ENCODE measurements at regions not wholly inside any gene's neighbourhood (a gene's known extent, or its start where the extent isn't known, plus 50 kb on each side); places are given as distances from the start of the nearest gene placed in this dataset.

DNA sequence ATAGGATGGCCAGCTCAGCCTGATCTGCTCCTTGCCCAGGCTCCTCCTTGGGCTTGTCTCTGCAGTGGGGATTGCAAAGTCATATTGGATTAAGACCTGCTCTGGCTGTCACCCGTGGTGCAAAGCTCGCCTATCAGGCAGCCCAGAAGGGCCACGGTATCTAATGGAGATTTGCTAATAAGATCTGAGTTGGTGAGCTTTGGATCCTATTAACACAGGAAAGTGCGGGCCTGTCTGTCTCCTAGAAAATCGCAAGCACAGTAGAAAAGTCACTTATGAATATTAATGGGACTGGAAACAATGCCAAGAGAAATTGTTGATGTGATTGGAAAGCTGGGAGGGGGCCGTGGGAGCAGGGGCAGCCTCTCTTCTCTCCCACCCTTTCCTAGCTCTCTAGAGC is 72.8 kb downstream of the CHST1 start:
- no peaks in the 10 kb centered on the region for H3K79me1 ChIP-seq (ENCODE audit: low read depth in 1 of 2, low read length in 2 of 2)
- H3K27me3 ChIP-seq (ENCODE audit: control insufficient read depth, insufficient read depth, low read length) = peaks cover 2% of the 10 kb centered on the region
- WGBS, 2 experiments (ENCODE audit: extremely low coverage in 2 of 2, insufficient read length in 1 of 2) = no CpG with 5 or more reads among the region's 6 CpGs
- no peak for TF ChIP-seq SMC3 (IDR thresholded peaks at IDR 0.05; ENCODE audit: low read depth, low read length)
- TF ChIP-seq RFX5 (IDR thresholded peaks at IDR 0.05; ENCODE audit: low read depth, low read length) = no peak
- TF ChIP-seq MAZ (IDR thresholded peaks at IDR 0.05; ENCODE audit: borderline replicate concordance, low read depth, low read length) = no peak
- no peak for TF ChIP-seq RAD21 (IDR thresholded peaks at IDR 0.05; ENCODE audit: low read length)
- no peak for TF ChIP-seq MAFK (IDR thresholded peaks at IDR 0.05; ENCODE audit: low read depth, low read length)
- no peak for TF ChIP-seq POLR2A (IDR thresholded peaks at IDR 0.05; ENCODE audit: low read depth, low read length)
- TF ChIP-seq CEBPB (IDR thresholded peaks at IDR 0.05; ENCODE audit: low read depth, low read length) = no peak
- TF ChIP-seq, protein P1, sequence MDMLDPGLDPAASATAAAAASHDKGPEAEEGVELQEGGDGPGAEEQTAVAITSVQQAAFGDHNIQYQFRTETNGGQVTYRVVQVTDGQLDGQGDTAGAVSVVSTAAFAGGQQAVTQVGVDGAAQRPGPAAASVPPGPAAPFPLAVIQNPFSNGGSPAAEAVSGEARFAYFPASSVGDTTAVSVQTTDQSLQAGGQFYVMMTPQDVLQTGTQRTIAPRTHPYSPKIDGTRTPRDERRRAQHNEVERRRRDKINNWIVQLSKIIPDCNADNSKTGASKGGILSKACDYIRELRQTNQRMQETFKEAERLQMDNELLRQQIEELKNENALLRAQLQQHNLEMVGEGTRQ (IDR thresholded peaks at IDR 0.05; ENCODE audit: low read depth, low read length) = no peak
- TF ChIP-seq FOS (IDR thresholded peaks at IDR 0.05; ENCODE audit: low read depth, low read length) = no peak
- TF ChIP-seq NFE2L2 (IDR thresholded peaks at IDR 0.05; ENCODE audit: low read depth, low read length) = no peak
- TF ChIP-seq MXI1 (IDR thresholded peaks at IDR 0.05; ENCODE audit: borderline replicate concordance, low read depth, low read length) = no peak
- TF ChIP-seq, protein P2, sequence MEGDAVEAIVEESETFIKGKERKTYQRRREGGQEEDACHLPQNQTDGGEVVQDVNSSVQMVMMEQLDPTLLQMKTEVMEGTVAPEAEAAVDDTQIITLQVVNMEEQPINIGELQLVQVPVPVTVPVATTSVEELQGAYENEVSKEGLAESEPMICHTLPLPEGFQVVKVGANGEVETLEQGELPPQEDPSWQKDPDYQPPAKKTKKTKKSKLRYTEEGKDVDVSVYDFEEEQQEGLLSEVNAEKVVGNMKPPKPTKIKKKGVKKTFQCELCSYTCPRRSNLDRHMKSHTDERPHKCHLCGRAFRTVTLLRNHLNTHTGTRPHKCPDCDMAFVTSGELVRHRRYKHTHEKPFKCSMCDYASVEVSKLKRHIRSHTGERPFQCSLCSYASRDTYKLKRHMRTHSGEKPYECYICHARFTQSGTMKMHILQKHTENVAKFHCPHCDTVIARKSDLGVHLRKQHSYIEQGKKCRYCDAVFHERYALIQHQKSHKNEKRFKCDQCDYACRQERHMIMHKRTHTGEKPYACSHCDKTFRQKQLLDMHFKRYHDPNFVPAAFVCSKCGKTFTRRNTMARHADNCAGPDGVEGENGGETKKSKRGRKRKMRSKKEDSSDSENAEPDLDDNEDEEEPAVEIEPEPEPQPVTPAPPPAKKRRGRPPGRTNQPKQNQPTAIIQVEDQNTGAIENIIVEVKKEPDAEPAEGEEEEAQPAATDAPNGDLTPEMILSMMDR (conservative IDR thresholded peaks at IDR 0.05; ENCODE audit: low read depth, low read length) = no peak
- TF ChIP-seq BHLHE40 (IDR thresholded peaks at IDR 0.05; ENCODE audit: low read depth, low read length) = no peak
- TF ChIP-seq, protein P3, sequence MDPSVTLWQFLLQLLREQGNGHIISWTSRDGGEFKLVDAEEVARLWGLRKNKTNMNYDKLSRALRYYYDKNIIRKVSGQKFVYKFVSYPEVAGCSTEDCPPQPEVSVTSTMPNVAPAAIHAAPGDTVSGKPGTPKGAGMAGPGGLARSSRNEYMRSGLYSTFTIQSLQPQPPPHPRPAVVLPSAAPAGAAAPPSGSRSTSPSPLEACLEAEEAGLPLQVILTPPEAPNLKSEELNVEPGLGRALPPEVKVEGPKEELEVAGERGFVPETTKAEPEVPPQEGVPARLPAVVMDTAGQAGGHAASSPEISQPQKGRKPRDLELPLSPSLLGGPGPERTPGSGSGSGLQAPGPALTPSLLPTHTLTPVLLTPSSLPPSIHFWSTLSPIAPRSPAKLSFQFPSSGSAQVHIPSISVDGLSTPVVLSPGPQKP (IDR thresholded peaks at IDR 0.05; ENCODE audit: borderline replicate concordance, low read depth, low read length) = no peak
- H2AFZ ChIP-seq (replicated peaks; ENCODE audit: low read length, poor library complexity) = no peak overlapping the region
- H2BK15ac ChIP-seq (ENCODE audit: low read depth, low read length) = no peak overlapping the region
- no peak overlapping the region for H3K27ac ChIP-seq (ENCODE audit: insufficient read depth, low read length)
- DNase-seq (no peak), ATAC-seq (ENCODE audit: low read depth) (no peak)
- H3K18ac ChIP-seq (ENCODE audit: low read depth, low read length) = no peak overlapping the region
- H3K9me3 ChIP-seq (ENCODE audit: control insufficient read depth, insufficient read depth, low read length) = no peaks in the 10 kb centered on the region
- intact Hi-C loops (cut with micrococcal nuclease) = no loop called here
- H3K14ac ChIP-seq (replicated peaks; ENCODE audit: low read depth, low read length) = no peak overlapping the region
- BruUV-seq (replicated peaks) = no TSS peak
- dilution Hi-C loops (cut with HindIII; ENCODE audit: low sequenced_read_pairs, unreplicated experiment) = no loop called here
- in situ Hi-C loops (cut with MboI; ENCODE audit: low sequenced_read_pairs) = no loop called here
- H3K9ac ChIP-seq (ENCODE audit: low read depth, low read length) = no peak overlapping the region
- H3K4me2 ChIP-seq (ENCODE audit: low read depth, low read length) = no peak overlapping the region
- no peak overlapping the region for H4K91ac ChIP-seq (ENCODE audit: insufficient read depth, low read depth, low read length)
- no peaks in the 10 kb centered on the region for H4K20me1 ChIP-seq (ENCODE audit: insufficient read depth, low read length)
- no peak overlapping the region for H4K5ac ChIP-seq (ENCODE audit: low read depth, low read length)
- no peak overlapping the region for H2BK20ac ChIP-seq (ENCODE audit: low read depth, low read length)
- no peak overlapping the region for H2AK9ac ChIP-seq (replicated peaks; ENCODE audit: low read depth, low read length, poor library complexity)
- H2AK5ac ChIP-seq (ENCODE audit: low read depth, low read length) = no peak overlapping the region
- ChIA-PET CTCF (no interaction called here), POLR2A (ENCODE audit: unreplicated experiment) (no interaction called here)
- no peak overlapping the region for H3K23ac ChIP-seq (ENCODE audit: low read depth, low read length)
- no peaks in the 10 kb centered on the region for H3K4me1 ChIP-seq (ENCODE audit: control insufficient read depth, insufficient read depth, low read length)
- no peak overlapping the region for H2BK120ac ChIP-seq (ENCODE audit: low read depth, low read length)
- no peak overlapping the region for H2BK5ac ChIP-seq (ENCODE audit: low read depth, low read length, poor library complexity, severe bottlenecking)
- no peaks in the 10 kb centered on the region for H3K36me3 ChIP-seq (ENCODE audit: control insufficient read depth, insufficient read depth, low read length)
- no peak overlapping the region for H4K8ac ChIP-seq (ENCODE audit: low read depth in 2 of 2, low read length in 2 of 2)
- H3K4ac ChIP-seq (ENCODE audit: low read depth, low read length) = no peak overlapping the region
- H3K4me3 ChIP-seq (ENCODE audit: insufficient read depth, low read depth, low read length) = no peak overlapping the region
- H3K56ac ChIP-seq (ENCODE audit: extremely low read depth, insufficient read depth, low read length) = no peak overlapping the region
- H3K9me1 ChIP-seq (ENCODE audit: insufficient read depth, low read length) = no peaks in the 10 kb centered on the region

All from IMR-90 (cell line).